ENCODE measurements at regions not wholly inside any gene's neighbourhood (a gene's known extent, or its start where the extent isn't known, plus 50 kb on each side); places are given as distances from the start of the nearest gene placed in this dataset.

DNA sequence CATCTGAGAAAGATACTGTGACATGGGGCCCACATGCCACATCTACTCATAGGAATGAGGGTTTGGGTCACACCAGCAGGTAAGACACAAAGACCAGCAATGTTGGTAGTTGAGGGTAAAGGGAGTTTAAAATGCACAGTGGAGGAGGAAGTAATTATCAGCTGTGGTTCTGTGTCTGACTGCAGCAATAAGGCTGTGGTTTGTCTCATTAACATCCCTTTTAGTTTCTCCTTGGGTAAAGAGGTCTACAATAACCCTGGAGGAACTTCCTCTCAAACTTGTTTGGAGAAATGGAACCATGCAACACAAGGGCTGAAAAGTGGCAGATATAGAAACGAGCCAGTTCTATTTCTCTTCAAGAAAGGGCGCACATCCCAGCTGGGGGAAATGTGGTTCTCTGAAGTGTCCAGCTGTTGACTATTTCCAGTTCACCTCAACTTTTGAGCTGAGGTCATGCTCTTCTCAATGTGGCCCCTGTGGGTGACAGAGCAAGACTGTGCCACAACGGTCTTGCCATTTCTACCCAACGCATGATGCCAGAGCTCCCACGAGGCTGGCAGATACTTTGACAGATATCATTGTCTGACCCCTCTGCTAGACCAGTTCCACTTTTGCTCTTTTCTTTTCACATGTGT lies 234.3 kb downstream of the SQOR start:
- TF ChIP-seq, protein P1, sequence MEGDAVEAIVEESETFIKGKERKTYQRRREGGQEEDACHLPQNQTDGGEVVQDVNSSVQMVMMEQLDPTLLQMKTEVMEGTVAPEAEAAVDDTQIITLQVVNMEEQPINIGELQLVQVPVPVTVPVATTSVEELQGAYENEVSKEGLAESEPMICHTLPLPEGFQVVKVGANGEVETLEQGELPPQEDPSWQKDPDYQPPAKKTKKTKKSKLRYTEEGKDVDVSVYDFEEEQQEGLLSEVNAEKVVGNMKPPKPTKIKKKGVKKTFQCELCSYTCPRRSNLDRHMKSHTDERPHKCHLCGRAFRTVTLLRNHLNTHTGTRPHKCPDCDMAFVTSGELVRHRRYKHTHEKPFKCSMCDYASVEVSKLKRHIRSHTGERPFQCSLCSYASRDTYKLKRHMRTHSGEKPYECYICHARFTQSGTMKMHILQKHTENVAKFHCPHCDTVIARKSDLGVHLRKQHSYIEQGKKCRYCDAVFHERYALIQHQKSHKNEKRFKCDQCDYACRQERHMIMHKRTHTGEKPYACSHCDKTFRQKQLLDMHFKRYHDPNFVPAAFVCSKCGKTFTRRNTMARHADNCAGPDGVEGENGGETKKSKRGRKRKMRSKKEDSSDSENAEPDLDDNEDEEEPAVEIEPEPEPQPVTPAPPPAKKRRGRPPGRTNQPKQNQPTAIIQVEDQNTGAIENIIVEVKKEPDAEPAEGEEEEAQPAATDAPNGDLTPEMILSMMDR (IDR thresholded peaks at IDR 0.05; ENCODE audit: low read depth, low read length, poor library complexity, severe bottlenecking), result no peak
- TF ChIP-seq EZH2phosphoT487 (IDR thresholded peaks at IDR 0.05; ENCODE audit: borderline replicate concordance, low read length), result no peak
